ENCODE measurements at regions not wholly inside any gene's neighbourhood (a gene's known extent, or its start where the extent isn't known, plus 50 kb on each side); places are given as distances from the start of the nearest gene placed in this dataset.

DNA sequence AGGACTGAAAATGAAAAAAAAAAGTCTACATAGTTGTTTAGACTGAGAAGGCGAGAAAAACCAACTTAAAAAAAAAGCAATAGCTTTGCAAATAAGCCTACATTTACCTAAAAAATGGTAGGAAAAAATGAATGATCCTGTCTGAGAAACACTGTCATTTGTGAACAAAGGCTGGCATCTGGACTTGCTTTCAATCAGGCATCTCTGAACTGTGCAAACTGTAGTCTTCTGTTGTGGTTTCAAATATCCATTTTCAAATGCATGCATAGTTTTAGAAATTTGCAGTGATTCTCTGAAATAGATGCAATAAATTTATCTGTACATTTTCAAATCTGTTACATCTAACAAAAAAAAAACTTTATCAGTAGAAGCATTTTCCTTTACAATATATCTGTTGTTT, 106.1 kb upstream of the LUZP2 start:
- H3K79me2 ChIP-seq (ENCODE audit: low read depth), result no peaks in the 10 kb centered on the region
- ChIA-PET CTCF (no interaction called here), POLR2A (ENCODE audit: unreplicated experiment) (interaction anchor here (0.7 kb wide), 1 partner anchor 140 kb away, joined by 3 read pairs; no protein-coding TSS in a partner anchor)
- no peaks in the 10 kb centered on the region for H3K9me3 ChIP-seq (ENCODE audit: insufficient read depth, low read depth)
- H4K20me1 ChIP-seq (ENCODE audit: insufficient read depth), result no peaks in the 10 kb centered on the region
- no peaks in the 10 kb centered on the region for H3K27me3 ChIP-seq (ENCODE audit: insufficient read depth, low read depth)
- peaks cover 11% of the 10 kb centered on the region; the same call in 1 of the 2 replicates for H3K4me1 ChIP-seq (replicated peaks; ENCODE audit: insufficient read depth)
- no TSS peak for BruUV-seq (replicated peaks)
- TF ChIP-seq, protein P1, sequence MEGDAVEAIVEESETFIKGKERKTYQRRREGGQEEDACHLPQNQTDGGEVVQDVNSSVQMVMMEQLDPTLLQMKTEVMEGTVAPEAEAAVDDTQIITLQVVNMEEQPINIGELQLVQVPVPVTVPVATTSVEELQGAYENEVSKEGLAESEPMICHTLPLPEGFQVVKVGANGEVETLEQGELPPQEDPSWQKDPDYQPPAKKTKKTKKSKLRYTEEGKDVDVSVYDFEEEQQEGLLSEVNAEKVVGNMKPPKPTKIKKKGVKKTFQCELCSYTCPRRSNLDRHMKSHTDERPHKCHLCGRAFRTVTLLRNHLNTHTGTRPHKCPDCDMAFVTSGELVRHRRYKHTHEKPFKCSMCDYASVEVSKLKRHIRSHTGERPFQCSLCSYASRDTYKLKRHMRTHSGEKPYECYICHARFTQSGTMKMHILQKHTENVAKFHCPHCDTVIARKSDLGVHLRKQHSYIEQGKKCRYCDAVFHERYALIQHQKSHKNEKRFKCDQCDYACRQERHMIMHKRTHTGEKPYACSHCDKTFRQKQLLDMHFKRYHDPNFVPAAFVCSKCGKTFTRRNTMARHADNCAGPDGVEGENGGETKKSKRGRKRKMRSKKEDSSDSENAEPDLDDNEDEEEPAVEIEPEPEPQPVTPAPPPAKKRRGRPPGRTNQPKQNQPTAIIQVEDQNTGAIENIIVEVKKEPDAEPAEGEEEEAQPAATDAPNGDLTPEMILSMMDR (conservative IDR thresholded peaks at IDR 0.05), result no peak
- no peak for TF ChIP-seq EZH2 (IDR thresholded peaks at IDR 0.05; ENCODE audit: low read depth)
- no peaks in the 10 kb centered on the region for H3F3A ChIP-seq (ENCODE audit: insufficient read depth, low read depth)
- H3K9me2 ChIP-seq (ENCODE audit: insufficient read depth), result no peaks in the 10 kb centered on the region
- no peaks in the 10 kb centered on the region for H3K36me3 ChIP-seq (ENCODE audit: low read depth)
- no peak overlapping the region for H3K27ac ChIP-seq
- intact Hi-C loops (cut with micrococcal nuclease; ENCODE audit: unreplicated experiment), result no loop called here
- H3K4me2 ChIP-seq, result no peak overlapping the region
- H2AFZ ChIP-seq, result no peak overlapping the region
- DNase-seq, result no peak
- H3K4me3 ChIP-seq, result no peak overlapping the region

DNA sequence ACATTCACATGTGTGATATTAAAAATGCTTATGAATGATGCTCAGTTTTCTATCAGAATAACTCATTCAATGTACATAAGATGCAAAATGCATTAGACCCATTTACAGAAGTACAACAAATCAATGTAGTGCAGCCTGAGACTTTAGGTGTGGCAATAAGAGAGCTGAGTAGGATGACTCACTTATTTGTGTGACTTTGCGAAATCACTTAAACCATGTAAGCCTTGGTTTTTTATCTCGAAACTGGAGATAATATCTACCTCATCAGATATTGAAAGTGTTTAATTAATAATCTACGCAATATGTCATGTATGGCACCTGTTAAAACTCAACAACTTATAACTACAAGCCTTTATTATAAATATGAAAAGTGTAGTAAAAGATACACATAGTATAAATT, 105.7 kb upstream of the LUZP2 start:
- intact Hi-C loops (cut with micrococcal nuclease; ENCODE audit: unreplicated experiment), result no loop called here
- DNase-seq, result peak in 1 of 2 experiments; percentile 70

DNA sequence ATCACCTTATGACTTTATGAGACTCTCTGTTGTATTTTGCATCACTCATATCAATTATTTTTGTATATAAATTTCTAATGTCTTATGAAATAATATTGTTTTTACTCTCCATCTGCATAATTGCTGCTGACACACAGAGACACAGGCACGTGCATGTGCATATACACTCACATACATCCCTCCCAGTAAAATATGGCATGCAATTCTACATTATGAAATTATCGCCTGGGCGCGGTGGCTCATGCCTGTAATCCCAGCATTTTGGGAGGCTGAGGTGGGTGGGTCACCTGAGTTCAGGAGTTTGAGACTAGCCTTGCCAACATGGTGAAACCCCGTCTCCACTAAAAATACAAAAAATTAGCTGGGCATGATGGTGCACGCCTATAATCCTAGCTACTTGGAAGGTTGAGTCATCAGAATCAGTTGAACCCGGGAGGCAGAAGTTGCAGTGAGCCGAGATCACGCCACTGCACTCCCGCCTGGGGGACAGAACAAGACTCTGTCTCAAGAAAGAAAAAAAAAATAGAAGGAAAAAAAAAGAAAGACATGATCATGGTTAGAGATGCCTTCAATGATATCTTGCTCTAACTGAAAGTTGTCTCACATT, 96.7 kb upstream of the LUZP2 start:
- Histone ChIP-seq H4K20me1 (ENCODE audit: insufficient read depth) (no peaks in the 10 kb centered on the region), H3K4me3 (no peak overlapping the region), H2AFZ (no peak overlapping the region), H3K9me2 (ENCODE audit: insufficient read depth) (no peaks in the 10 kb centered on the region), H3K4me1 (replicated peaks; ENCODE audit: insufficient read depth) (no peaks in the 10 kb centered on the region), H3K4me2 (no peak overlapping the region), H3K9me3 (ENCODE audit: insufficient read depth, low read depth) (no peaks in the 10 kb centered on the region), H3K27me3 (ENCODE audit: insufficient read depth, low read depth) (no peaks in the 10 kb centered on the region), H3K36me3 (ENCODE audit: low read depth) (no peaks in the 10 kb centered on the region), H3K79me2 (ENCODE audit: low read depth) (no peaks in the 10 kb centered on the region), H3K27ac (no peak overlapping the region), H3F3A (ENCODE audit: insufficient read depth, low read depth) (no peaks in the 10 kb centered on the region)
- intact Hi-C loops (cut with micrococcal nuclease; ENCODE audit: unreplicated experiment), result no loop called here
- TF ChIP-seq, protein P1 (conservative IDR thresholded peaks at IDR 0.05), result no peak
- no peak for TF ChIP-seq EZH2 (IDR thresholded peaks at IDR 0.05; ENCODE audit: low read depth)
- no peak for DNase-seq
- no TSS peak for BruUV-seq (replicated peaks)
- POLR2A ChIA-PET (ENCODE audit: unreplicated experiment), result no interaction called here
- CTCF ChIA-PET, result no interaction called here

More for the DNA sequence above, 105.7 kb upstream of the LUZP2 start:
- no TSS peak for BruUV-seq (replicated peaks)
- no peaks in the 10 kb centered on the region for H3K79me2 ChIP-seq (ENCODE audit: low read depth)
- no peaks in the 10 kb centered on the region for H3K9me3 ChIP-seq (ENCODE audit: insufficient read depth, low read depth)
- no peak overlapping the region for H3K27ac ChIP-seq
- no peak for TF ChIP-seq EZH2 (IDR thresholded peaks at IDR 0.05; ENCODE audit: low read depth)
- TF ChIP-seq, protein P1 (conservative IDR thresholded peaks at IDR 0.05), result no peak
- ChIA-PET POLR2A (ENCODE audit: unreplicated experiment) (interaction anchor here (0.7 kb wide), 1 partner anchor 141 kb away, joined by 3 read pairs; no protein-coding TSS in a partner anchor), CTCF (no interaction called here)
- no peak overlapping the region for H3K4me3 ChIP-seq
- no peak overlapping the region for H3K4me2 ChIP-seq
- no peaks in the 10 kb centered on the region for H3F3A ChIP-seq (ENCODE audit: insufficient read depth, low read depth)
- peaks cover 11% of the 10 kb centered on the region; the same call in 1 of the 2 replicates for H3K4me1 ChIP-seq (replicated peaks; ENCODE audit: insufficient read depth)
- no peaks in the 10 kb centered on the region for H3K9me2 ChIP-seq (ENCODE audit: insufficient read depth)
- no peaks in the 10 kb centered on the region for H4K20me1 ChIP-seq (ENCODE audit: insufficient read depth)
- no peaks in the 10 kb centered on the region for H3K36me3 ChIP-seq (ENCODE audit: low read depth)
- no peak overlapping the region for H2AFZ ChIP-seq
- no peaks in the 10 kb centered on the region for H3K27me3 ChIP-seq (ENCODE audit: insufficient read depth, low read depth)

Data from PC-9 (cell line).